ENCODE measurements at regions not wholly inside any gene's neighbourhood (a gene's known extent, or its start where the extent isn't known, plus 50 kb on each side); places are given as distances from the start of the nearest gene placed in this dataset.

- intact Hi-C loops (cut with DNase I; ENCODE audit: low total_unique reads): no loop called here
- Histone ChIP-seq H3K27ac (no peak overlapping the region), H3K4me3 (no peak overlapping the region), H3K36me3 (no peaks in the 10 kb centered on the region), H3K9me3 (no peaks in the 10 kb centered on the region), H3K27me3 (peaks cover 0 to 10% (median 0%) of the 10 kb centered on the region in 3 donors), H3K4me1 (no peaks in the 10 kb centered on the region)
- DNase-seq: no peak
- TF ChIP-seq POLR2AphosphoS5 (IDR thresholded peaks at IDR 0.05) (no peak), CTCF (IDR thresholded peaks at IDR 0.05) (no peak), POLR2A (IDR thresholded peaks at IDR 0.05) (no peak), EP300 (IDR thresholded peaks at IDR 0.05) (no peak)
- 58 to 66% (median 62%) methylated on average over 3 to 5 of the region's 5 CpGs for WGBS, 5 donors
These were observed 145.6 kb upstream of the CDH4 start for GRCh38 chr20:61106438-61106837.

GRCh38 chr20:61109221-61109805 lies 142.7 kb upstream of the CDH4 start:
- WGBS, 5 donors: 83 to 97% (median 87%) methylated on average over 17 of the region's 17 CpGs
- Histone ChIP-seq H3K27ac (no peak overlapping the region), H3K4me1 (no peaks in the 10 kb centered on the region), H3K9me3 (no peaks in the 10 kb centered on the region), H3K27me3 (peaks cover 0 to 27% (median 0%) of the 10 kb centered on the region in 3 donors), H3K36me3 (no peaks in the 10 kb centered on the region), H3K4me3 (no peak overlapping the region)
- TF ChIP-seq EP300 (IDR thresholded peaks at IDR 0.05) (no peak), POLR2AphosphoS5 (IDR thresholded peaks at IDR 0.05) (no peak), POLR2A (IDR thresholded peaks at IDR 0.05) (no peak), CTCF (IDR thresholded peaks at IDR 0.05) (no peak)
- intact Hi-C loops (cut with DNase I; ENCODE audit: low total_unique reads): no loop called here
- DNase-seq: no peak

- H3K27ac ChIP-seq: no peak overlapping the region
- intact Hi-C loops (cut with DNase I; ENCODE audit: low total_unique reads): no loop called here
- DNase-seq: no peak
- 60 to 83% (median 68%) methylated on average over 4 of the region's 4 CpGs for WGBS, 5 donors
- H3K27me3 ChIP-seq: peaks cover 0 to 19% (median 0%) of the 10 kb centered on the region in 3 donors
- H3K36me3 ChIP-seq: no peaks in the 10 kb centered on the region
- no peaks in the 10 kb centered on the region for H3K9me3 ChIP-seq
- H3K4me3 ChIP-seq: no peak overlapping the region
- no peak for TF ChIP-seq EP300 (IDR thresholded peaks at IDR 0.05)
- no peak for TF ChIP-seq POLR2A (IDR thresholded peaks at IDR 0.05)
- TF ChIP-seq CTCF (IDR thresholded peaks at IDR 0.05): no peak
- no peak for TF ChIP-seq POLR2AphosphoS5 (IDR thresholded peaks at IDR 0.05)
- H3K4me1 ChIP-seq: peaks cover 0 to 4% (median 0%) of the 10 kb centered on the region in 4 donors
These were observed 139.5 kb upstream of the CDH4 start for GRCh38 chr20:61112515-61112914.

GRCh38 chr20:61113731-61114130 lies 138.3 kb upstream of the CDH4 start:
- no peak for TF ChIP-seq POLR2A (IDR thresholded peaks at IDR 0.05)
- TF ChIP-seq EP300 (IDR thresholded peaks at IDR 0.05): no peak
- TF ChIP-seq CTCF (IDR thresholded peaks at IDR 0.05): no peak
- no peak for TF ChIP-seq POLR2AphosphoS5 (IDR thresholded peaks at IDR 0.05)
- intact Hi-C loops (cut with DNase I; ENCODE audit: low total_unique reads): no loop called here
- Histone ChIP-seq H3K36me3 (no peaks in the 10 kb centered on the region), H3K27me3 (peaks cover 0 to 23% (median 0%) of the 10 kb centered on the region in 3 donors), H3K27ac (no peak overlapping the region), H3K4me3 (no peak overlapping the region), H3K4me1 (peaks cover 0 to 4% (median 0%) of the 10 kb centered on the region in 4 donors), H3K9me3 (no peaks in the 10 kb centered on the region)
- DNase-seq: no peak
- WGBS, 5 donors: 84 to 92% (median 90%) methylated on average over 8 of the region's 8 CpGs

Measured in stomach (tissue), 8 donors.